GM12864 (cell line): ENCODE measurements at regions not wholly inside any gene's neighbourhood (a gene's known extent, or its start where the extent isn't known, plus 50 kb on each side); places are given as distances from the start of the nearest gene placed in this dataset.

ENCODE experiments used
- DNase-seq: peaks from one replicate; pipeline ENCODE4 v3.0.0-alpha.2; 2011; ENCODE audit warnings: low read depth
- H3K4me3 ChIP-seq: 2 replicates; pipeline ENCODE4 v1.5.1; 2011; ENCODE audit warnings: mild to moderate bottlenecking, low read depth, low read length, control low read depth
- CTCF ChIP-seq: IDR thresholded peaks from 2 replicates; pipeline ENCODE4 v1.5.1; 2011; ENCODE audit warnings: low read depth, mild to moderate bottlenecking, moderate library complexity, low read length, control low read depth, inconsistent platforms; ENCODE audit errors: missing control alignments

- H3K4me3 ChIP-seq, result no peak overlapping the region
- TF ChIP-seq CTCF, result no peak
- DNase-seq, result no peak
Measured at GRCh38 chr11:105282658-105283057, 143.1 kb upstream of the CARD18 start.

DNA sequence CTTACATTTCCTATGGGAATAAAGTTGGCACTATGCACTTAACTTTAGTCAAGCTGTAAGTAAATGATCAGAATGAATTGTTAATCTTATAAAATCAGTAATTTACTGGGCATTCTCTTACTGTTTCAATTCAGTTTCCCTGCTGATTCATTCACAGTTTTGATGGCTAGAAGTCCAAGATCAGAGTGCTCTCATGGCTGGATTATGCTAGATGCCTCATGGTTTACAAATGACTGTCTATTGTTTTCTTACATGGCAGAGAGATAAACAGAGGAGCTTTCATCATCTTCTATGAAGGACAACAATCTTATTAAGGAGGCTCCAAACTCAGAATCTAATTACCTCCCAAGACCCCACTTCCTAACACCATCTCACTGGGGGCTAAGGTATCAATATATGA is 135.1 kb upstream of the CARD18 start:
- TF ChIP-seq CTCF, result no peak
- H3K4me3 ChIP-seq, result no peak overlapping the region
- DNase-seq, result no peak

GRCh38 chr11:105273660-105274280 is 134.2 kb upstream of the CARD18 start:
- TF ChIP-seq CTCF, result no peak
- DNase-seq, result no peak

DNA sequence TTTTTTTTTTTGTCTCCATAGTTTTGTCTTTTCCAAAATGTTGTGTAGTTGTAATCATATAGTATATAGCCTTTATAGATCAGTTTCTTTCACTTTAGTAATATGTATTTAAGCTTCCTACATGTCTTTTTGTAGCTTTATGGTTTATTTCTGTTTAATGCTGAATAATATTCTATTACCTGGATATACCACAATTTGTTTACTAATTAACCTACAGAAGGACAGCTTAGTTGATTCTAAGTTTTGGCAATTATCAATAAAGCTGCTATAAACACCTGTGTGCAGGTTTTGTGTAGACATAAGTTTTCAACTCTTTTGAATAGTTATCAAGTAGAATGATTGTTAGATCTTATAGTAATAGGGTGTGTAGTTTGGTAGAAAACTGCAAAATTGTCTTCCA is 130.3 kb upstream of the CARD18 start:
- no peak for TF ChIP-seq CTCF
- H3K4me3 ChIP-seq, result no peak overlapping the region
- no peak for DNase-seq

More at GRCh38 chr11:105273660-105274280, 134.2 kb upstream of the CARD18 start:
- no peak overlapping the region for H3K4me3 ChIP-seq

DNA sequence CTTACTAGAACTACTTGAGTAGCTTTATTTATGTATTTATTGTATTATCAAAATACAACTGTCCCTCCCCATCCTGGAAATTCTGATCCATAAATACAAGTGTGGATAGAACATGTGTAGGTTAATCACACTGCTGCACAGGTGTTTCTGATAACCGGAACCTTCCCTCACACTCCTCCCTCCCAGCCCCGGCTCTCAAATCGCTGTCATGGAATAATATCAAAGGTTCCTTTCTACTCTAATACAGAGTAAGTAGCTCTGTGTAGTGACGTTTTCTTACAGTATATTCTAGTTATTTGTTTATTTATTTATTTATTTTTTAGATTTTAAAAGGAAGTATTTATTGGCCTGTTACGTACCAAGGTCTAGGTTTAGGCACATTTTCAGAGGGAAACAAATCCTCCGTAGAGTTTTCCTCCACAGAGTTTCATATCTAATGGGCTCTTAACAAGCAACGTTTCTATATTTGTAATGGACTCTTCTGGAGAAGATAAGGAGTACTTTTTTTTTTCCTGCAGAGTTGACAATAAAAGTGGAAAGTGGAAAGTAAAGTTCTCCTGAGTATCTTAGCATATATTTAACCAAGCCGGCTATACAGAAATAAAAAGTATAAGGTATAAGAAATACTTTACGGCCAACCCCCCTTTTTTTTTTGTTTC is 129.0 kb upstream of the CARD18 start:
- no peak for DNase-seq
- no peak overlapping the region for H3K4me3 ChIP-seq
- TF ChIP-seq CTCF, result no peak

DNA sequence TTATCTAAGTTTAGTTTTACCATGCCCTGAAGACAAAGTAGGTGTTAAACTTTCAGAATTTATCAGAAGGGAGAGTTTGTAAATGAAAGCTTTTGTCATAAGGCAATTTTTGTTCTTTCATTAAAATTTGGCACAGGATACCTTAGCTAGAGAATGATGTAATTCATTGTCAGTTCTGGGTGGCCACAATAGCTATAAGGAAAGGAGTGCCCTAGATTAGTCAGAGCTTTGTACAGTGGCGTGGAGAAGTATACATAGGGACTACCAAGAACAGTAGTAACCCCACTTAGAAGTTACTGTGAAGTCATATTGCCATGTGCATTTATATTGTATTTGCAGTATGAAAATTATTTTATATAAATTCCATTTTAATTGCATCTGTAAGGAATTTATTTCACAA is 126.3 kb upstream of the CARD18 start:
- no peak for DNase-seq
- no peak for TF ChIP-seq CTCF
- no peak overlapping the region for H3K4me3 ChIP-seq

DNA sequence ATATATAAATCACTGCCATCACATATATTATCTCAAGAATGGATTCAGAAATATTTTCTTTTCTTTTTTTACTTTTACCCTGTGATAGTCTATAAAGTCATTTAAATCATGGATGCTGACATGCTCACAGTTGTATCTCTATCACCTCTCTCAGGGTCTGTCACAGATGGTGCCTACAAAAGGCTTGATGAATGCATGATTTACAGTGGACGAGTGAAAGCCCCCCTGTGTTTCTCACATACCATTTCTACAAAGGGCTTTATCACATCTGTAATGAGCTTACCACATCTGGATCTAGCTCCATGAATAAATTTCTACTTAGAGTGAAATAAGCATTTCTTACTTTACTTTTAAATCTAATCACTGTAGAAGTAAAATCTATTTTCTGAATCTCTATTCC is 121.4 kb upstream of the CARD18 start:
- TF ChIP-seq CTCF, result no peak
- DNase-seq, result no peak
- H3K4me3 ChIP-seq, result no peak overlapping the region
